ENCODE measurements at regions not wholly inside any gene's neighbourhood (a gene's known extent, or its start where the extent isn't known, plus 50 kb on each side); places are given as distances from the start of the nearest gene placed in this dataset.

GRCh38 chr2:221077251-221077650 lies 494.9 kb downstream of the EPHA4 start:
- no peak overlapping the region for H3K4me3 Mint-ChIP-seq
- no peak overlapping the region for H3K27ac Mint-ChIP-seq
- no peaks in the 10 kb centered on the region for H3K27me3 Mint-ChIP-seq
- no peaks in the 10 kb centered on the region for H3K36me3 Mint-ChIP-seq
- no peak for TF ChIP-seq CTCF (conservative IDR thresholded peaks at IDR 0.05)
- peaks cover 3% of the 10 kb centered on the region for H3K4me1 Mint-ChIP-seq (ENCODE audit: unreplicated experiment)
- peaks cover 7% of the 10 kb centered on the region for H3K9me3 Mint-ChIP-seq
- no peak for DNase-seq (ENCODE audit: extremely low spot score, unreplicated experiment)

- Mint-ChIP-seq H3K4me3 (no peak overlapping the region), H3K36me3 (no peaks in the 10 kb centered on the region), H3K4me1 (ENCODE audit: unreplicated experiment) (peaks cover 3% of the 10 kb centered on the region), H3K9me3 (peaks cover 4% of the 10 kb centered on the region), H3K27me3 (no peaks in the 10 kb centered on the region), H3K27ac (no peak overlapping the region)
- no peak for DNase-seq (ENCODE audit: extremely low spot score, unreplicated experiment)
- no peak for TF ChIP-seq CTCF (conservative IDR thresholded peaks at IDR 0.05)
Observed at GRCh38 chr2:221077799-221078198, 494.3 kb downstream of the EPHA4 start.

GRCh38 chr2:221085341-221085900 lies 486.7 kb downstream of the EPHA4 start:
- H3K9me3 Mint-ChIP-seq, result no peaks in the 10 kb centered on the region
- H3K4me3 Mint-ChIP-seq, result no peak overlapping the region
- peaks cover 5% of the 10 kb centered on the region for H3K4me1 Mint-ChIP-seq (ENCODE audit: unreplicated experiment)
- H3K36me3 Mint-ChIP-seq, result no peaks in the 10 kb centered on the region
- TF ChIP-seq CTCF (conservative IDR thresholded peaks at IDR 0.05), result no peak
- H3K27me3 Mint-ChIP-seq, result peaks cover 9% of the 10 kb centered on the region
- H3K27ac Mint-ChIP-seq, result no peak overlapping the region
- DNase-seq (ENCODE audit: extremely low spot score, unreplicated experiment), result no peak

GRCh38 chr2:221085936-221086335 lies 486.2 kb downstream of the EPHA4 start:
- Mint-ChIP-seq H3K36me3 (no peaks in the 10 kb centered on the region), H3K27me3 (peaks cover 12% of the 10 kb centered on the region)

GRCh38 chr2:221087779-221088178 lies 484.3 kb downstream of the EPHA4 start:
- Mint-ChIP-seq H3K27ac (no peak overlapping the region), H3K4me1 (ENCODE audit: unreplicated experiment) (peaks cover 5% of the 10 kb centered on the region), H3K27me3 (peaks cover 19% of the 10 kb centered on the region)

More at GRCh38 chr2:221085936-221086335, 486.2 kb downstream of the EPHA4 start:
- no peak overlapping the region for H3K27ac Mint-ChIP-seq
- H3K4me1 Mint-ChIP-seq (ENCODE audit: unreplicated experiment), result peaks cover 5% of the 10 kb centered on the region
- no peak for TF ChIP-seq CTCF (conservative IDR thresholded peaks at IDR 0.05)
- DNase-seq (ENCODE audit: extremely low spot score, unreplicated experiment), result no peak
- no peak overlapping the region for H3K4me3 Mint-ChIP-seq
- no peaks in the 10 kb centered on the region for H3K9me3 Mint-ChIP-seq

More at GRCh38 chr2:221087779-221088178, 484.3 kb downstream of the EPHA4 start:
- Mint-ChIP-seq H3K9me3 (no peaks in the 10 kb centered on the region), H3K36me3 (no peaks in the 10 kb centered on the region), H3K4me3 (no peak overlapping the region)
- no peak for TF ChIP-seq CTCF (conservative IDR thresholded peaks at IDR 0.05)
- no peak for DNase-seq (ENCODE audit: extremely low spot score, unreplicated experiment)
